ENCODE measurements at regions not wholly inside any gene's neighbourhood (a gene's known extent, or its start where the extent isn't known, plus 50 kb on each side); places are given as distances from the start of the nearest gene placed in this dataset.

GRCh38 chr4:1492651-1493539 lies 86.7 kb upstream of the NKX1-1 start:
- Histone ChIP-seq H3K9me2 (replicated peaks; ENCODE audit: insufficient read depth, low read length) (no peaks in the 10 kb centered on the region), H3K4me3 (ENCODE audit: insufficient read depth, low read length, poor library complexity, severe bottlenecking) (no peak overlapping the region)

GRCh38 chr4:1492142-1492457 lies 85.9 kb upstream of the NKX1-1 start:
- TF ChIP-seq EZH2phosphoT487 (conservative IDR thresholded peaks at IDR 0.05; ENCODE audit: low read length) (no peak), CTCF (IDR thresholded peaks at IDR 0.05; ENCODE audit: insufficient read depth, low read length, poor library complexity, severe bottlenecking) (no peak)
- Histone ChIP-seq H3K4me3 (ENCODE audit: insufficient read depth, low read length, poor library complexity, severe bottlenecking) (no peak overlapping the region), H4K20me1 (ENCODE audit: low read depth, low read length) (no peaks in the 10 kb centered on the region), H3K4me2 (ENCODE audit: low read depth, low read length, poor library complexity, severe bottlenecking) (no peak overlapping the region), H3K27me3 (ENCODE audit: low read length) (no peaks in the 10 kb centered on the region), H3K27ac (ENCODE audit: low read depth, low read length) (no peak overlapping the region), H2AFZ (ENCODE audit: low read depth, low read length, severe bottlenecking) (no peak overlapping the region), H3K79me2 (ENCODE audit: insufficient read depth, low read length) (no peaks in the 10 kb centered on the region), H3F3A (ENCODE audit: insufficient read depth) (no peaks in the 10 kb centered on the region), H3K36me3 (ENCODE audit: low read length) (no peaks in the 10 kb centered on the region), H3K9me2 (replicated peaks; ENCODE audit: insufficient read depth, low read length) (no peaks in the 10 kb centered on the region), H3K9ac (ENCODE audit: low read length) (no peak overlapping the region), H3K9me3 (ENCODE audit: insufficient read depth, low read length) (no peaks in the 10 kb centered on the region)

More at GRCh38 chr4:1492651-1493539, 86.7 kb upstream of the NKX1-1 start:
- Histone ChIP-seq H3K9me3 (ENCODE audit: insufficient read depth, low read length) (no peaks in the 10 kb centered on the region), H3K4me2 (ENCODE audit: low read depth, low read length, poor library complexity, severe bottlenecking) (no peak overlapping the region), H4K20me1 (ENCODE audit: low read depth, low read length) (no peaks in the 10 kb centered on the region), H3K79me2 (ENCODE audit: insufficient read depth, low read length) (no peaks in the 10 kb centered on the region), H2AFZ (ENCODE audit: low read depth, low read length, severe bottlenecking) (no peak overlapping the region), H3F3A (ENCODE audit: insufficient read depth) (no peaks in the 10 kb centered on the region), H3K36me3 (ENCODE audit: low read length) (no peaks in the 10 kb centered on the region), H3K27ac (ENCODE audit: low read depth, low read length) (no peak overlapping the region), H3K27me3 (ENCODE audit: low read length) (no peaks in the 10 kb centered on the region), H3K9ac (ENCODE audit: low read length) (no peak overlapping the region)
- TF ChIP-seq EZH2phosphoT487 (conservative IDR thresholded peaks at IDR 0.05; ENCODE audit: low read length) (no peak), CTCF (IDR thresholded peaks at IDR 0.05; ENCODE audit: insufficient read depth, low read length, poor library complexity, severe bottlenecking) (no peak)

- no peak overlapping the region for H3K4me2 ChIP-seq (ENCODE audit: low read depth, low read length, poor library complexity, severe bottlenecking)
- H4K20me1 ChIP-seq (ENCODE audit: low read depth, low read length) = no peaks in the 10 kb centered on the region
- H3K4me3 ChIP-seq (ENCODE audit: insufficient read depth, low read length, poor library complexity, severe bottlenecking) = no peak overlapping the region
- H3K27me3 ChIP-seq (ENCODE audit: low read length) = no peaks in the 10 kb centered on the region
- no peaks in the 10 kb centered on the region for H3K36me3 ChIP-seq (ENCODE audit: low read length)
- H2AFZ ChIP-seq (ENCODE audit: low read depth, low read length, severe bottlenecking) = no peak overlapping the region
- no peak overlapping the region for H3K9ac ChIP-seq (ENCODE audit: low read length)
- TF ChIP-seq CTCF (IDR thresholded peaks at IDR 0.05; ENCODE audit: insufficient read depth, low read length, poor library complexity, severe bottlenecking) = no peak
- no peak for TF ChIP-seq EZH2phosphoT487 (conservative IDR thresholded peaks at IDR 0.05; ENCODE audit: low read length)
- H3K9me3 ChIP-seq (ENCODE audit: insufficient read depth, low read length) = no peaks in the 10 kb centered on the region
- H3F3A ChIP-seq (ENCODE audit: insufficient read depth) = no peaks in the 10 kb centered on the region
- no peak overlapping the region for H3K27ac ChIP-seq (ENCODE audit: low read depth, low read length)
- H3K9me2 ChIP-seq (replicated peaks; ENCODE audit: insufficient read depth, low read length) = no peaks in the 10 kb centered on the region
- H3K79me2 ChIP-seq (ENCODE audit: insufficient read depth, low read length) = no peaks in the 10 kb centered on the region
Measured at GRCh38 chr4:1491328-1492141, 85.3 kb upstream of the NKX1-1 start.
